Spleen (tissue), 11 donors: ENCODE measurements at regions not wholly inside any gene's neighbourhood (a gene's known extent, or its start where the extent isn't known, plus 50 kb on each side); places are given as distances from the start of the nearest gene placed in this dataset.

Experiments used
- DNase-seq: peaks from one replicate; pipeline ENCODE4 v3.0.0-alpha.2; 2020
- H3K27ac ChIP-seq, 8 donors: fragments of 200-600 bp; sonication (generic) in 7 of 8; 1 replicate in 4 of 8; 2 replicates in 4 of 8; pipeline versions ENCODE4 v1.5.0 to v1.8.0; 2016 to 2021; ENCODE audit warnings: inconsistent platforms in 4 of 8, mild to moderate bottlenecking in 4 of 8, moderate library complexity in 1 of 8
- H3K27me3 ChIP-seq, 7 donors: fragments of 200-600 bp; sonication (generic) in 6 of 7; replicated peaks in 1 of 7; 1 replicate in 4 of 7; 2 replicates in 3 of 7; pipeline versions ENCODE4 v1.5.0 to v1.8.0; 2016 to 2021; ENCODE audit warnings: inconsistent platforms in 3 of 7, mild to moderate bottlenecking in 1 of 7
- H3K36me3 ChIP-seq, 6 donors: fragments of 200-600 bp; sonication (generic) in 5 of 6; 1 replicate in 4 of 6; 2 replicates in 2 of 6; pipeline versions ENCODE4 v1.5.0 to v1.8.0; 2016 to 2021; ENCODE audit warnings: inconsistent platforms in 2 of 6
- H3K4me1 ChIP-seq, 6 donors: fragments of 200-600 bp; sonication (generic) in 5 of 6; 1 replicate in 3 of 6; 2 replicates in 3 of 6; pipeline versions ENCODE4 v1.5.0 to v1.8.0; 2016 to 2021; ENCODE audit warnings: inconsistent platforms in 3 of 6
- H3K4me3 ChIP-seq, 8 donors: fragments of 200-600 bp; sonication (generic) in 7 of 8; 1 replicate in 4 of 8; 2 replicates in 4 of 8; pipeline versions ENCODE4 v1.5.0 to v1.8.0; 2016 to 2021; ENCODE audit warnings: inconsistent platforms in 4 of 8, mild to moderate bottlenecking in 4 of 8, moderate library complexity in 2 of 8
- H3K9me3 ChIP-seq, 8 donors: fragments of 200-600 bp; sonication (generic) in 7 of 8; 1 replicate in 4 of 8; 2 replicates in 4 of 8; pipeline versions ENCODE4 v1.5.0 to v1.8.0; 2016 to 2021; ENCODE audit warnings: inconsistent platforms in 4 of 8
- CTCF ChIP-seq, 11 experiments: fragments of 200-600 bp in 7 of 11; fragments of 450-650 bp in 4 of 11; sonication (generic) in 4 of 11; IDR thresholded peaks in 8 of 11; conservative IDR thresholded peaks in 3 of 11; 1 replicate in 7 of 11; 2 replicates in 4 of 11; pipeline versions ENCODE4 v1.4.0 to v1.8.0; 2016 to 2021; ENCODE audit warnings: antibody characterized with exemption in 11 of 11, inconsistent platforms in 4 of 11, mild to moderate bottlenecking in 1 of 11
- POLR2A ChIP-seq, 3 donors: fragments of 450-650 bp; IDR thresholded peaks; one replicate each; pipeline ENCODE4 v1.5.1; 2017; ENCODE audit warnings: antibody characterized with exemption in 3 of 3, mild to moderate bottlenecking in 1 of 3
- POLR2AphosphoS5 ChIP-seq, 3 donors: sonication (generic); formaldehyde crosslinking; IDR thresholded peaks; one replicate each; pipeline ENCODE4 v1.5.1; 2017; ENCODE audit warnings: antibody characterized with exemption in 3 of 3
- WGBS, 5 donors: extraction: QIAGEN DNeasy Blood & Tissue Kit in 3 of 5; methylation state at CpG; one replicate each; pipeline versions ENCODE4 v1.1.5 to v1.1.7; 2013 to 2018; 5-methylcytosine and 5-hydroxymethylcytosine counted together
- intact Hi-C: fragments of 100-400 bp; cut with DNase I; formaldehyde crosslinking; loops from one replicate; pipeline ENCODE4 v1.15.0; 2023; ENCODE audit warnings: low total_unique reads
- donor health status: healthy with polysubstance abuse.
- donor health status: DM: no; HTN: no; CAD: no; lungs with moderate emphysema.
- donor health status: DM: no; HTN: no; CAD: no.
- donor health status: Bipolar disorder and iron deficiency.
- donor health status: healthy.
- donor health status: DM: no; HTN: no; CAD: no.
- donor health status: DM: yes; HTN: yes; CAD: no.

- Histone ChIP-seq H3K4me1 (no peaks in the 10 kb centered on the region), H3K4me3 (no peak overlapping the region)
- WGBS, 5 donors: 55 to 66% (median 65%) methylated on average over 2 of the region's 2 CpGs
Observed at GRCh38 chr7:124267154-124267553, 234.3 kb upstream of the TMEM229A start.

GRCh38 chr7:124263232-124263827 lies 230.5 kb upstream of the TMEM229A start:
- WGBS, 5 donors: 74 to 83% (median 78%) methylated on average over 4 of the region's 4 CpGs
- Histone ChIP-seq H3K4me3 (no peak overlapping the region), H3K4me1 (no peaks in the 10 kb centered on the region), H3K9me3 (no peaks in the 10 kb centered on the region), H3K36me3 (no peaks in the 10 kb centered on the region), H3K27me3 (no peaks in the 10 kb centered on the region), H3K27ac (no peak overlapping the region)
- TF ChIP-seq POLR2AphosphoS5 (IDR thresholded peaks at IDR 0.05) (no peak), CTCF (IDR thresholded peaks at IDR 0.05 in 8 of 11, conservative IDR thresholded peaks at IDR 0.05 in 3 of 11) (no peak), POLR2A (IDR thresholded peaks at IDR 0.05) (no peak)
- DNase-seq: no peak
- intact Hi-C loops: no loop called here

More at GRCh38 chr7:124267154-124267553, 234.3 kb upstream of the TMEM229A start:
- DNase-seq: no peak
- TF ChIP-seq POLR2AphosphoS5 (IDR thresholded peaks at IDR 0.05): no peak
- Histone ChIP-seq H3K27me3 (no peaks in the 10 kb centered on the region), H3K9me3 (no peaks in the 10 kb centered on the region), H3K27ac (no peak overlapping the region), H3K36me3 (no peaks in the 10 kb centered on the region)
- intact Hi-C loops: no loop called here

GRCh38 chr7:124261710-124262109 lies 228.8 kb upstream of the TMEM229A start:
- Histone ChIP-seq H3K27me3 (no peaks in the 10 kb centered on the region), H3K36me3 (no peaks in the 10 kb centered on the region), H3K9me3 (no peaks in the 10 kb centered on the region), H3K27ac (no peak overlapping the region), H3K4me1 (no peaks in the 10 kb centered on the region), H3K4me3 (no peak overlapping the region)
- no peak for TF ChIP-seq POLR2AphosphoS5 (IDR thresholded peaks at IDR 0.05)
- TF ChIP-seq CTCF (IDR thresholded peaks at IDR 0.05 in 8 of 11, conservative IDR thresholded peaks at IDR 0.05 in 3 of 11): no peak
- no peak for TF ChIP-seq POLR2A (IDR thresholded peaks at IDR 0.05)
- DNase-seq: no peak
- WGBS, 5 donors: 43 to 60% (median 50%) methylated on average over 2 of the region's 2 CpGs
- intact Hi-C loops: no loop called here

GRCh38 chr7:124257638-124258308 lies 224.9 kb upstream of the TMEM229A start:
- TF ChIP-seq POLR2A (IDR thresholded peaks at IDR 0.05) (no peak), CTCF (IDR thresholded peaks at IDR 0.05 in 8 of 11, conservative IDR thresholded peaks at IDR 0.05 in 3 of 11) (no peak), POLR2AphosphoS5 (IDR thresholded peaks at IDR 0.05) (no peak)
- no peaks in the 10 kb centered on the region for H3K27me3 ChIP-seq
- H3K4me1 ChIP-seq: no peaks in the 10 kb centered on the region
- DNase-seq: no peak
- H3K36me3 ChIP-seq: no peaks in the 10 kb centered on the region
- H3K9me3 ChIP-seq: no peaks in the 10 kb centered on the region
- WGBS, 5 donors: 40 to 68% (median 43%) methylated on average over 5 of the region's 5 CpGs
- intact Hi-C loops: no loop called here
- no peak overlapping the region for H3K27ac ChIP-seq
- H3K4me3 ChIP-seq: no peak overlapping the region
